ENCODE measurements at regions not wholly inside any gene's neighbourhood (a gene's known extent, or its start where the extent isn't known, plus 50 kb on each side); places are given as distances from the start of the nearest gene placed in this dataset.

DNA sequence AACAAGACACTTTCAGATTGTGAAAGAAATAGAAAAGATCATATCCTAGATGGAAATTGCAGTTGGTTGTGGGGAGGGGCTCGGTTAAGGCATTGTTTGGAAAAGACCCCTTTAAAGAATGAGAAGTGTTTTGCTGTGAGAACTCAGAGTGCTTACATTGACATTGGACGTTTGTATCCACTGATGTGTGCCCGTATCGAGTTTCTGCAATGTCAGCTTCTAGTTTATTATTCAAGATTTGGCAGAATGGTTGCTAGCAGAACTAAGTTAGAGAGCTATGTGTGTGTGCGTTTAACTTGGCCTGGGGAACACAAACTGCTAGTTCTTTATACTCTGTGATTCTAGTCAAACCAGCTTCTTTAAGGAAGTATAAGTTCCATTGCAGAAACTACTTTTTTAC lies 2702.5 kb downstream of the PCDH7 start:
- DNase-seq (ENCODE audit: low read depth): no peak
- TF ChIP-seq, protein P1, sequence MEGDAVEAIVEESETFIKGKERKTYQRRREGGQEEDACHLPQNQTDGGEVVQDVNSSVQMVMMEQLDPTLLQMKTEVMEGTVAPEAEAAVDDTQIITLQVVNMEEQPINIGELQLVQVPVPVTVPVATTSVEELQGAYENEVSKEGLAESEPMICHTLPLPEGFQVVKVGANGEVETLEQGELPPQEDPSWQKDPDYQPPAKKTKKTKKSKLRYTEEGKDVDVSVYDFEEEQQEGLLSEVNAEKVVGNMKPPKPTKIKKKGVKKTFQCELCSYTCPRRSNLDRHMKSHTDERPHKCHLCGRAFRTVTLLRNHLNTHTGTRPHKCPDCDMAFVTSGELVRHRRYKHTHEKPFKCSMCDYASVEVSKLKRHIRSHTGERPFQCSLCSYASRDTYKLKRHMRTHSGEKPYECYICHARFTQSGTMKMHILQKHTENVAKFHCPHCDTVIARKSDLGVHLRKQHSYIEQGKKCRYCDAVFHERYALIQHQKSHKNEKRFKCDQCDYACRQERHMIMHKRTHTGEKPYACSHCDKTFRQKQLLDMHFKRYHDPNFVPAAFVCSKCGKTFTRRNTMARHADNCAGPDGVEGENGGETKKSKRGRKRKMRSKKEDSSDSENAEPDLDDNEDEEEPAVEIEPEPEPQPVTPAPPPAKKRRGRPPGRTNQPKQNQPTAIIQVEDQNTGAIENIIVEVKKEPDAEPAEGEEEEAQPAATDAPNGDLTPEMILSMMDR (conservative IDR thresholded peaks at IDR 0.05; ENCODE audit: low read depth, low read length): no peak
- no peak overlapping the region for H3K4me3 ChIP-seq (ENCODE audit: low read length)

DNA sequence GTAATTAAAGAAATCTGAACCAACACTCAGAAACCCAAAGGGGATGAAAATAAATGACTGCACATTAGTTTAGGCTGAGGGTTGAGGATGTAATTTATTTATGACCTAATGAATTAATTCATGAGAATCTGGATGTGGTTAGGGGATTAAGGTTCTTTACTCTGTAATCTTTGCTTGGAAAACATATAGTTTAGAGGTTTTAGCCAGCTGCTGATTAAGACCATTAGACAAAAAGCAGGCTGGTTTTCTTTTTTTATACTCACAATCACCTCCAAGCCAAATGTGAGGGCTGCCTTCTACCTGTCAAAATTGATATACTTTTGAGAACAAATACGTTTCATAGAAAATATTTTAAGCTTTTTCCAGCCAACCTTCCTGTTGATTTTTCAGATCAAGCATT lies 2705.8 kb downstream of the PCDH7 start:
- TF ChIP-seq, protein P1 (conservative IDR thresholded peaks at IDR 0.05; ENCODE audit: low read depth, low read length): no peak
- no peak overlapping the region for H3K4me3 ChIP-seq (ENCODE audit: low read length)
- DNase-seq (ENCODE audit: low read depth): peak; percentile 80

DNA sequence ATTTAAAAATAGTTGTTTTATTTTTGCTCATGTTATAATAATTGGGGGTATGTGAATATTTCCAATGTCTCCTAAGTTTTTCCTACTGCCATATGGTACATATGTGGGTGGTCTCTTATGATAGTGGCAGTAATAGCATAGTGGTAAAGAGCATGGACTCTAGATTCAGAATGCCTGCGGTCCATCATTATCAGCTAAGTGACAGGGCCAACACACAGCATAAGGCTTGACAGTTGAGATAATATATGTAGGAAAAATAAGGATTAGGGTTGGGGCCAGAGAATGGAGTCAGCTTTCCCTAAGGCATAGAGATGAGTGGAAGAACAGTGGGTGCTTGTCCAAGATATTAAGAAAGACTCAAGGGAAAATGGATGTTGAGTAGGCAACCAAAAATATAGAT lies 2707.5 kb downstream of the PCDH7 start:
- H3K4me3 ChIP-seq (ENCODE audit: low read length): no peak overlapping the region
- DNase-seq (ENCODE audit: low read depth): no peak
- TF ChIP-seq, protein P1 (conservative IDR thresholded peaks at IDR 0.05; ENCODE audit: low read depth, low read length): no peak

DNA sequence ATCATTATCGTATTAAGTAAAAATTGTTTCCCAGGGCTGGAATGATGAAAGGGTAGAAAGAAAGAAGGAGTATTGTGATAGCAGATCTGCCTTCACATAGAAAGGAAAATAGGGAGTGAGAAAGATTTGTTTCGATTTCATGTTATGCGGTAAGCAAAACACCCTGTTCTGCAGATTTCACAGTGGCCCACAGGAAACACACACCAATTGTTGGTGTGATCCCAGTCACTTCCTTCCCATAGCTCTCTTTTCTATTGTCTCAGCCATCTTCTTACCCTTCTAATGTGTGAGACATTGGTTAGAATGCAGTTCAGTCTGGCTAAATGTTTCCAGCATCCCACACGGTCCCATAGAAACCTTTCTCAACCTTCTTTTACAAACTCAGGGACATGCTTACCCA lies 2709.8 kb downstream of the PCDH7 start:
- no peak for DNase-seq (ENCODE audit: low read depth)
- TF ChIP-seq, protein P1 (conservative IDR thresholded peaks at IDR 0.05; ENCODE audit: low read depth, low read length): no peak
- H3K4me3 ChIP-seq (ENCODE audit: low read length): no peak overlapping the region

DNA sequence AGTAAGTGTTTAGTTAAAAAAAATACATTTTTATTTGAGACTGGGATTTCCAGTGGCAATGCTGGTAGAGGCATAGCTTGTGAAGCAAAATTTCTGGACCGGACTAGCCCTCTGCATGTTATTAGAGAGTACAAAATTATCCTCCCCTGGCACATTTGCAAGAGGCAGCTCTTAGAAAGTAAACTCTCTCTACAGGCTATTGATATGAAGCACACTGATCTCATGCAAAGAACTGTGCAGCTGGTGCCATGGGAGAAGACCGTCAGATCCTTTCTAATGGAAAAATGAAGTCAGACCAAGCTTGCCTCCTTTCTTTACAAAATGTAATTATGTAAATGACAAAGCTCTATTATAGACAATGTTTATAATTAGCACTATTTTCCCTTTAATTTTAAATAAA lies 2717.2 kb downstream of the PCDH7 start:
- no peak for DNase-seq (ENCODE audit: low read depth)
- TF ChIP-seq, protein P1 (conservative IDR thresholded peaks at IDR 0.05; ENCODE audit: low read depth, low read length): no peak
- H3K4me3 ChIP-seq (ENCODE audit: low read length): no peak overlapping the region

DNA sequence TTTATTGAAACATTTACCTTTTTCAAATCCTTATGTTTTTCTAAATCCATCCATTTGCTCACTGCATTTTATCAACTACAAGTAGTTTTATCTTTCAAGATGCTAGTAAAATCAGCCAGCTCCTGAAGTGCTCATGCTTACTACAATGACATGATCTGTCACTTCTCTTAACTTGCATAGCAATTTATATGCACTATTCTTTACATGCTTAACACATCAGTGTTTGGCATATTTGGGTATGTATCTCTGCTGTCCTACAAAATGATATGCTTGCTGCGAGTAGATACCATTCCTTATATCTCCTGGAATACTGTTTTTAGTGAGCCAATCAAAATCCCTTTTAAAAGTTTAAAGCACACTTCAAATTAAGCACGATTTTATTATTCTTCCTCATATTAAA lies 2726.8 kb downstream of the PCDH7 start:
- TF ChIP-seq, protein P1 (conservative IDR thresholded peaks at IDR 0.05; ENCODE audit: low read depth, low read length): no peak
- H3K4me3 ChIP-seq (ENCODE audit: low read length): no peak overlapping the region
- no peak for DNase-seq (ENCODE audit: low read depth)

DNA sequence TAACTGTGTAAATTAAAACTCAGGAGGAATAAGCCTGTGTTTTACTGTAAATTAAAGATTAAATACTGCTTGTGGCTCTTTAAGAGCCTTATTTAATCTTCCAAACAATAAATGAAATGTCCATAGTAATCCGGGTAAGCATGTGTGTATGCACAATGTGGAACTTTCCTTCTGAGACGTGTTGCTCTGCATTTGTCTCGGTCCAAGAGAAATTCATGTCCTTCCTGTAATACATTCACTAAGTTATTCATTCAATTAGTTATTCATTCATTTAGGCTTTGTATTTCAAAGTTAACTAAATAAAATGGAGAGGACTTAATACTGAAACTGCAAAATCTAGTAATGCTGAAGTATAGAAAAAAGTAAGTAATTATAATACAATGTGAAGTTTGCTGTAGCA lies 2728.8 kb downstream of the PCDH7 start:
- TF ChIP-seq, protein P1 (conservative IDR thresholded peaks at IDR 0.05; ENCODE audit: low read depth, low read length): no peak
- peak; percentile 25 for DNase-seq (ENCODE audit: low read depth)
- no peak overlapping the region for H3K4me3 ChIP-seq (ENCODE audit: low read length)

Measured in retinal pigment epithelial cell (primary cell).